Activated CD4-positive, alpha-beta T cell treated with anti-CD3 and anti-CD28 coated beads, Interleukin-2, amount 10 ng/mL, durations not matched to agents 7 days and 5 days (primary cell): ENCODE measurements at regions not wholly inside any gene's neighbourhood (a gene's known extent, or its start where the extent isn't known, plus 50 kb on each side); places are given as distances from the start of the nearest gene placed in this dataset.

ENCODE experiments used
- CTCF ChIA-PET: fragments of 350-600 bp; sonication (Branson Sonifier 250); formaldehyde crosslinking; loops from one replicate; lab custom pipeline; 2021; ENCODE audit warnings: antibody characterized with exemption; lab: Charles Lee
- POLR2A ChIA-PET: fragments of 350-600 bp; sonication (Branson Sonifier 250); formaldehyde crosslinking; loops from one replicate; lab custom pipeline; 2021; ENCODE audit warnings: antibody characterized with exemption; lab: Charles Lee
- DNase-seq: peaks from one replicate; pipeline ENCODE4 v3.0.0-alpha.2; 2020
- H3K27ac Mint-ChIP-seq: one replicate; pipeline ENCODE4 v1.8.0; 2021; ENCODE audit warnings: mild to moderate bottlenecking, moderate library complexity, mixed read lengths
- H3K27me3 Mint-ChIP-seq: one replicate; pipeline ENCODE4 v1.8.0; 2021; ENCODE audit warnings: mixed read lengths
- H3K36me3 Mint-ChIP-seq: one replicate; pipeline ENCODE4 v1.8.0; 2021; ENCODE audit warnings: low read depth, mixed read lengths
- H3K4me1 Mint-ChIP-seq: one replicate; pipeline ENCODE4 v1.8.0; 2021; ENCODE audit warnings: mixed read lengths
- H3K4me3 Mint-ChIP-seq: one replicate; pipeline ENCODE4 v1.8.0; 2021; ENCODE audit warnings: mild to moderate bottlenecking, moderate library complexity, mixed read lengths
- H3K9me3 Mint-ChIP-seq: one replicate; pipeline ENCODE4 v1.8.0; 2021; ENCODE audit warnings: mixed read lengths

DNA sequence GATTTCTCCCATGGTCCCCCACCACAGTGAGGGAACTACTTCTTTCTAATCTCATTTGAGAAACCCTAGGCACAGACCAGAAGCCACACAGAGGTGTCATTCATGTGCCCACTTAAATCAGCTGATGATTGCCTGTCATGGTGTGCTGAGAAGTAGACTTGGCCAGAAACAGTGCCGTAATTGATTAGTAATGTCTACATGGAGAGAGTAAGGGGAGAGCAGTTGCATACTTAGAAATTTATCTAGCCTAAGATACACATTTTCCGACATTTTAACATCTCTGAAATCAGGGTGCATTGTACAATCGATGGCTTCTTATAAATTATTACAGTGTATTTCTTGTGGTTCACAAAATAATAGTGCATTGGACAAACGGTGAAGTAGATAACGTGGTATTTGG lies 271.8 kb downstream of the IRF8 start:
- peaks cover 7% of the 10 kb centered on the region for H3K4me1 Mint-ChIP-seq
- H3K9me3 Mint-ChIP-seq, result peaks cover 4% of the 10 kb centered on the region
- H3K4me3 Mint-ChIP-seq, result no peak overlapping the region
- no peak overlapping the region for H3K27ac Mint-ChIP-seq
- peaks cover 15% of the 10 kb centered on the region for H3K27me3 Mint-ChIP-seq
- POLR2A ChIA-PET, result no interaction called here
- no peaks in the 10 kb centered on the region for H3K36me3 Mint-ChIP-seq
- DNase-seq, result no peak
- CTCF ChIA-PET, result no interaction called here

- ChIA-PET POLR2A (no interaction called here), CTCF (no interaction called here)
- Mint-ChIP-seq H3K4me3 (no peak overlapping the region), H3K9me3 (peaks cover 3% of the 10 kb centered on the region), H3K27me3 (peaks cover 15% of the 10 kb centered on the region), H3K4me1 (peaks cover 7% of the 10 kb centered on the region), H3K36me3 (no peaks in the 10 kb centered on the region), H3K27ac (no peak overlapping the region)
- DNase-seq, result no peak
Measured at GRCh38 chr16:86171329-86171728, 272.4 kb downstream of the IRF8 start.

DNA sequence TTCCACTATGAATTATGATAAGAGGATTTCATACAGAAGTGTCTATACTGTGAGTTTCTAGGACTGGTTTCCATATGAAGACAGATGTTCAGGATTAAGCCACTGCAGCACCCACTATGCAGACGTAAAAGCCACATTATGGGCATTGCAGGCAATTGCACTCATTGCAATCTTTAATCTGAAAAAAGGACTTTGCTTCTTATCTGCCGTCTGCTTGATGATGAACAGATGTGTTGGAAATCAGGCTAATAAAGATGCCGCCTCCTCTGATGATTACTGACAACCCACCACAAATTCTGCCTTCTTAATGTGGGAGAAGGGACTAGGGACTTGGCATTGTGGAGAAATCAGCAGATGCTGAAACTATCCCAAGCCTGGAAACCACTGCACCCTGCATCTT lies 276.9 kb downstream of the IRF8 start:
- H3K36me3 Mint-ChIP-seq, result no peaks in the 10 kb centered on the region
- no peak overlapping the region for H3K4me3 Mint-ChIP-seq
- no peaks in the 10 kb centered on the region for H3K9me3 Mint-ChIP-seq
- ChIA-PET CTCF (no interaction called here), POLR2A (no interaction called here)
- no peaks in the 10 kb centered on the region for H3K4me1 Mint-ChIP-seq
- DNase-seq, result no peak
- H3K27me3 Mint-ChIP-seq, result peaks cover 5% of the 10 kb centered on the region
- no peak overlapping the region for H3K27ac Mint-ChIP-seq

GRCh38 chr16:86176462-86176861 lies 277.5 kb downstream of the IRF8 start:
- no peak overlapping the region for H3K4me3 Mint-ChIP-seq
- ChIA-PET CTCF (no interaction called here), POLR2A (no interaction called here)
- peaks cover 5% of the 10 kb centered on the region for H3K27me3 Mint-ChIP-seq
- no peak overlapping the region for H3K27ac Mint-ChIP-seq
- H3K9me3 Mint-ChIP-seq, result no peaks in the 10 kb centered on the region
- DNase-seq, result no peak
- no peaks in the 10 kb centered on the region for H3K4me1 Mint-ChIP-seq
- no peaks in the 10 kb centered on the region for H3K36me3 Mint-ChIP-seq

GRCh38 chr16:86180244-86180643 lies 281.3 kb downstream of the IRF8 start:
- no peaks in the 10 kb centered on the region for H3K4me1 Mint-ChIP-seq
- no peak for DNase-seq
- ChIA-PET POLR2A (no interaction called here), CTCF (no interaction called here)
- H3K27ac Mint-ChIP-seq, result no peak overlapping the region
- no peaks in the 10 kb centered on the region for H3K9me3 Mint-ChIP-seq
- peaks cover 4% of the 10 kb centered on the region for H3K27me3 Mint-ChIP-seq
- H3K36me3 Mint-ChIP-seq, result no peaks in the 10 kb centered on the region
- no peak overlapping the region for H3K4me3 Mint-ChIP-seq

- Mint-ChIP-seq H3K27me3 (peaks cover 4% of the 10 kb centered on the region), H3K27ac (no peak overlapping the region), H3K9me3 (no peaks in the 10 kb centered on the region), H3K36me3 (no peaks in the 10 kb centered on the region), H3K4me1 (no peaks in the 10 kb centered on the region), H3K4me3 (no peak overlapping the region)
- no peak for DNase-seq
- ChIA-PET CTCF (no interaction called here), POLR2A (no interaction called here)
Measured at GRCh38 chr16:86180780-86181179, 281.8 kb downstream of the IRF8 start.

- Mint-ChIP-seq H3K27me3 (peaks cover 4% of the 10 kb centered on the region), H3K4me1 (no peaks in the 10 kb centered on the region), H3K4me3 (no peak overlapping the region), H3K9me3 (no peaks in the 10 kb centered on the region), H3K36me3 (no peaks in the 10 kb centered on the region), H3K27ac (no peak overlapping the region)
- DNase-seq, result no peak
- ChIA-PET POLR2A (no interaction called here), CTCF (no interaction called here)
Measured at GRCh38 chr16:86181526-86181925, 282.6 kb downstream of the IRF8 start.

GRCh38 chr16:86184185-86184584 lies 285.2 kb downstream of the IRF8 start:
- Mint-ChIP-seq H3K27ac (no peak overlapping the region), H3K4me1 (no peaks in the 10 kb centered on the region), H3K27me3 (peaks cover 4% of the 10 kb centered on the region), H3K9me3 (no peaks in the 10 kb centered on the region), H3K36me3 (no peaks in the 10 kb centered on the region), H3K4me3 (no peak overlapping the region)
- POLR2A ChIA-PET, result no interaction called here
- CTCF ChIA-PET, result no interaction called here
- DNase-seq, result no peak

- CTCF ChIA-PET, result no interaction called here
- H3K27ac Mint-ChIP-seq, result no peak overlapping the region
- H3K9me3 Mint-ChIP-seq, result no peaks in the 10 kb centered on the region
- no peaks in the 10 kb centered on the region for H3K4me1 Mint-ChIP-seq
- POLR2A ChIA-PET, result no interaction called here
- H3K36me3 Mint-ChIP-seq, result no peaks in the 10 kb centered on the region
- H3K4me3 Mint-ChIP-seq, result no peak overlapping the region
- no peak for DNase-seq
- peaks cover 4% of the 10 kb centered on the region for H3K27me3 Mint-ChIP-seq
Measured at GRCh38 chr16:86185089-86185488, 286.1 kb downstream of the IRF8 start.

GRCh38 chr16:86186313-86186712 lies 287.4 kb downstream of the IRF8 start:
- ChIA-PET POLR2A (no interaction called here), CTCF (no interaction called here)
- H3K4me1 Mint-ChIP-seq, result no peaks in the 10 kb centered on the region
- peaks cover 6% of the 10 kb centered on the region for H3K27me3 Mint-ChIP-seq
- H3K27ac Mint-ChIP-seq, result no peak overlapping the region
- H3K4me3 Mint-ChIP-seq, result no peak overlapping the region
- no peak for DNase-seq
- H3K36me3 Mint-ChIP-seq, result no peaks in the 10 kb centered on the region
- no peaks in the 10 kb centered on the region for H3K9me3 Mint-ChIP-seq

GRCh38 chr16:86189934-86190333 lies 291.0 kb downstream of the IRF8 start:
- CTCF ChIA-PET, result no interaction called here
- H3K9me3 Mint-ChIP-seq, result no peaks in the 10 kb centered on the region
- POLR2A ChIA-PET, result no interaction called here
- H3K27me3 Mint-ChIP-seq, result peaks cover 20% of the 10 kb centered on the region
- no peaks in the 10 kb centered on the region for H3K4me1 Mint-ChIP-seq
- H3K27ac Mint-ChIP-seq, result no peak overlapping the region
- DNase-seq, result no peak
- no peaks in the 10 kb centered on the region for H3K36me3 Mint-ChIP-seq
- H3K4me3 Mint-ChIP-seq, result no peak overlapping the region

GRCh38 chr16:86191663-86192062 lies 292.7 kb downstream of the IRF8 start:
- POLR2A ChIA-PET, result no interaction called here
- CTCF ChIA-PET, result no interaction called here
- Mint-ChIP-seq H3K9me3 (no peaks in the 10 kb centered on the region), H3K27ac (no peak overlapping the region), H3K27me3 (peaks cover 28% of the 10 kb centered on the region), H3K4me1 (no peaks in the 10 kb centered on the region), H3K4me3 (no peak overlapping the region), H3K36me3 (no peaks in the 10 kb centered on the region)
- DNase-seq, result no peak

GRCh38 chr16:86193528-86194193 lies 294.7 kb downstream of the IRF8 start:
- POLR2A ChIA-PET, result no interaction called here
- no peaks in the 10 kb centered on the region for H3K4me1 Mint-ChIP-seq
- H3K27me3 Mint-ChIP-seq, result peaks cover 48% of the 10 kb centered on the region
- CTCF ChIA-PET, result no interaction called here
- no peak for DNase-seq
- H3K36me3 Mint-ChIP-seq, result no peaks in the 10 kb centered on the region
- H3K27ac Mint-ChIP-seq, result no peak overlapping the region
- H3K9me3 Mint-ChIP-seq, result no peaks in the 10 kb centered on the region
- H3K4me3 Mint-ChIP-seq, result no peak overlapping the region

GRCh38 chr16:86195863-86196630 lies 297.1 kb downstream of the IRF8 start:
- no peaks in the 10 kb centered on the region for H3K4me1 Mint-ChIP-seq
- ChIA-PET POLR2A (no interaction called here), CTCF (no interaction called here)
- H3K27me3 Mint-ChIP-seq, result peaks cover 71% of the 10 kb centered on the region
- no peak overlapping the region for H3K27ac Mint-ChIP-seq
- no peak overlapping the region for H3K4me3 Mint-ChIP-seq
- no peaks in the 10 kb centered on the region for H3K36me3 Mint-ChIP-seq
- no peaks in the 10 kb centered on the region for H3K9me3 Mint-ChIP-seq
- DNase-seq, result no peak
